ENCODE measurements at regions not wholly inside any gene's neighbourhood (a gene's known extent, or its start where the extent isn't known, plus 50 kb on each side); places are given as distances from the start of the nearest gene placed in this dataset.

- no peak overlapping the region for H3K4me3 ChIP-seq
- no peaks in the 10 kb centered on the region for H3K4me1 ChIP-seq
- H3K9me3 ChIP-seq: no peaks in the 10 kb centered on the region
- H3K27me3 ChIP-seq: no peaks in the 10 kb centered on the region
- H3K36me3 ChIP-seq: no peaks in the 10 kb centered on the region
- TF ChIP-seq CTCF (IDR thresholded peaks at IDR 0.05) (no peak), POLR2A (IDR thresholded peaks at IDR 0.05) (no peak)
- no peak overlapping the region for H3K27ac ChIP-seq
- no peak for DNase-seq
- WGBS (ENCODE audit: insufficient coverage, low coverage, low lambda C conversion rate, missing lambda C conversion rate): 58% methylated on average over 2 of the region's 2 CpGs
- ATAC-seq: no peak
- intact Hi-C loops (cut with DNase I): no loop called here
These were observed 128.7 kb downstream of the LIG4 start for GRCh38 chr13:108086678-108087077.

DNA sequence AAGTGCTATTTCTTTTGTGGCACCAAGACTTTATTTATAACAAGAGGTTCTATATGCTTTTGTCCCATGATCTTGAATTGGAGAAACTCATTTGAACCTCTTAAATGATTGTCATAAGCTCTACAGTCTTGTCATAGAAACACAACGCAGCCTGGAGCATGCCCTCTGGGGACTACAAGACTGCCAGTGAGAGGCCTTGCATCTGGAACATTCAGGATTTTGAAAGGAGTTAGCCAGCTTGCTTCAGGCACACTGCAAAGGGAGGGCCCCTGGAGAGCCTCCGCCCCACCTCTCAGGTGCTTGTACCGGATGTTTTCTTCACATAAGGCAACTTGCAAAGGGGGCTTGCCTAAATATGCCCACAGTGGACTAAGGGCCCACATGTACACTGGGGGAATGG lies 130.5 kb downstream of the LIG4 start:
- WGBS (ENCODE audit: insufficient coverage, low coverage, low lambda C conversion rate, missing lambda C conversion rate): 18% methylated on average over 1 of the region's 3 CpGs
- no peaks in the 10 kb centered on the region for H3K27me3 ChIP-seq
- DNase-seq (no peak), ATAC-seq (no peak)
- TF ChIP-seq CTCF (IDR thresholded peaks at IDR 0.05): no peak
- TF ChIP-seq POLR2A (IDR thresholded peaks at IDR 0.05): no peak
- H3K9me3 ChIP-seq: no peaks in the 10 kb centered on the region
- no peaks in the 10 kb centered on the region for H3K4me1 ChIP-seq
- H3K4me3 ChIP-seq: no peak overlapping the region
- intact Hi-C loops (cut with DNase I): no loop called here
- no peaks in the 10 kb centered on the region for H3K36me3 ChIP-seq
- H3K27ac ChIP-seq: no peak overlapping the region

DNA sequence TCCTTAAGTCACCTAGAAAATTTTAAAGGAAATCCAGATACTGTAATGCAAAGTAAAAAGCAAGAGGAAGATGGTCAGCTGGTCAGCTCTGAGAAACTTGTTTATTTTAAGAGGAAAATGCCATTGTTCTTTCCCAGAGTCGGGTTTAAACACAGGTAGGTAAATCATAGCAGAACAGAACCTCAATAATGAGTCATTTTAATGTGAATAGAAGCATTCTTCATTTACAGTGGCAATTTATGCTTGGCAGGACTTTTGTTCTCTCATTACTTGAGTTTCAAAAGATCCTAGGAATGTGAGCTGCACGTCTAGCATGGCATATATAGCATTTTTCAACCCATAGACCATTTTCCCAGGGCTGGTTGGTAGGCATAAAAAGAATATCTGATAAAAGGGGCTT lies 132.3 kb downstream of the LIG4 start:
- 11% methylated on average over 2 of the region's 2 CpGs for WGBS (ENCODE audit: insufficient coverage, low coverage, low lambda C conversion rate, missing lambda C conversion rate)
- intact Hi-C loops (cut with DNase I): no loop called here

GRCh38 chr13:108082481-108082880 lies 132.9 kb downstream of the LIG4 start:
- no peaks in the 10 kb centered on the region for H3K9me3 ChIP-seq
- no peak overlapping the region for H3K4me3 ChIP-seq
- H3K27me3 ChIP-seq: no peaks in the 10 kb centered on the region
- intact Hi-C loops (cut with DNase I): no loop called here
- H3K27ac ChIP-seq: no peak overlapping the region
- no peaks in the 10 kb centered on the region for H3K4me1 ChIP-seq
- 62% methylated on average over 3 of the region's 4 CpGs for WGBS (ENCODE audit: insufficient coverage, low coverage, low lambda C conversion rate, missing lambda C conversion rate)
- TF ChIP-seq CTCF (IDR thresholded peaks at IDR 0.05) (no peak), POLR2A (IDR thresholded peaks at IDR 0.05) (no peak)
- no peak for ATAC-seq
- no peaks in the 10 kb centered on the region for H3K36me3 ChIP-seq
- no peak for DNase-seq

More for the DNA sequence above, 132.3 kb downstream of the LIG4 start:
- no peak overlapping the region for H3K27ac ChIP-seq
- H3K9me3 ChIP-seq: no peaks in the 10 kb centered on the region
- H3K36me3 ChIP-seq: no peaks in the 10 kb centered on the region
- no peak for ATAC-seq
- H3K4me1 ChIP-seq: no peaks in the 10 kb centered on the region
- H3K4me3 ChIP-seq: no peak overlapping the region
- no peak for DNase-seq
- no peak for TF ChIP-seq CTCF (IDR thresholded peaks at IDR 0.05)
- no peak for TF ChIP-seq POLR2A (IDR thresholded peaks at IDR 0.05)
- H3K27me3 ChIP-seq: no peaks in the 10 kb centered on the region

GRCh38 chr13:108077284-108077683 lies 138.1 kb downstream of the LIG4 start:
- intact Hi-C loops (cut with DNase I): no loop called here
- H3K36me3 ChIP-seq: no peaks in the 10 kb centered on the region
- ATAC-seq: no peak
- TF ChIP-seq CTCF (IDR thresholded peaks at IDR 0.05): no peak
- no peak for TF ChIP-seq POLR2A (IDR thresholded peaks at IDR 0.05)
- no peaks in the 10 kb centered on the region for H3K9me3 ChIP-seq
- H3K27me3 ChIP-seq: no peaks in the 10 kb centered on the region
- H3K4me1 ChIP-seq: no peaks in the 10 kb centered on the region
- no peak for DNase-seq
- no peak overlapping the region for H3K4me3 ChIP-seq
- H3K27ac ChIP-seq: no peak overlapping the region
- 62% methylated on average over 1 of the region's 1 CpG for WGBS (ENCODE audit: insufficient coverage, low coverage, low lambda C conversion rate, missing lambda C conversion rate)
